ENCODE measurements at regions not wholly inside any gene's neighbourhood (a gene's known extent, or its start where the extent isn't known, plus 50 kb on each side); places are given as distances from the start of the nearest gene placed in this dataset.

DNA sequence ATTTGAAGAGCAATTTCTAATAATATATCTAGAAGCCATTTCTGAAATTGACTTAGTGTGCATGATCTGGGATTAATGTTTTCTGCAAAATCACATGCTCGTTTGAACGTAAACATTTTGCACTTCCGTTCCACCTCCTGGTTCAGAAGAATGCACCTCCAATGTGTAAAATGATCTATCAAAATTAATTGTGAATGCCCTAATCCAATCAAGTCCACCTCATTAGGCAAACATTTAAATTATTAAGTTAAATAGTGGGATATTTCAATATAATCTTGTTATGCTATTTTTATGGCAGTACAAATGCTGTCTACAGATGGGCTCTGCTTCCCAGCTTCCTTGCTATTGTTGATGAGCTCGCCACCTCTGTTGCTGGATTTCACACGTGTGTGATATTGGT is 542.5 kb downstream of the INSC start:
- Histone ChIP-seq H3K36me3 (ENCODE audit: control insufficient read depth in 2 of 3, insufficient read depth in 3 of 3, low read length in 3 of 3) (no peaks in the 10 kb centered on the region), H3K9me3 (ENCODE audit: control insufficient read depth in 2 of 3, insufficient read depth in 1 of 3, low read length in 3 of 3) (no peaks in the 10 kb centered on the region), H3K27ac (ENCODE audit: low read depth in 2 of 2, low read length in 2 of 2) (no peak overlapping the region), H3K27me3 (ENCODE audit: control insufficient read depth, insufficient read depth, low read length) (no peaks in the 10 kb centered on the region), H3K4me1 (ENCODE audit: control insufficient read depth in 2 of 3, insufficient read depth in 2 of 3, low read depth in 1 of 3, low read length in 3 of 3) (no peaks in the 10 kb centered on the region), H3K4me3 (ENCODE audit: low read length in 3 of 3) (no peak overlapping the region), H3K9ac (ENCODE audit: low read length in 3 of 3) (no peak overlapping the region)
- TF ChIP-seq, protein P1, sequence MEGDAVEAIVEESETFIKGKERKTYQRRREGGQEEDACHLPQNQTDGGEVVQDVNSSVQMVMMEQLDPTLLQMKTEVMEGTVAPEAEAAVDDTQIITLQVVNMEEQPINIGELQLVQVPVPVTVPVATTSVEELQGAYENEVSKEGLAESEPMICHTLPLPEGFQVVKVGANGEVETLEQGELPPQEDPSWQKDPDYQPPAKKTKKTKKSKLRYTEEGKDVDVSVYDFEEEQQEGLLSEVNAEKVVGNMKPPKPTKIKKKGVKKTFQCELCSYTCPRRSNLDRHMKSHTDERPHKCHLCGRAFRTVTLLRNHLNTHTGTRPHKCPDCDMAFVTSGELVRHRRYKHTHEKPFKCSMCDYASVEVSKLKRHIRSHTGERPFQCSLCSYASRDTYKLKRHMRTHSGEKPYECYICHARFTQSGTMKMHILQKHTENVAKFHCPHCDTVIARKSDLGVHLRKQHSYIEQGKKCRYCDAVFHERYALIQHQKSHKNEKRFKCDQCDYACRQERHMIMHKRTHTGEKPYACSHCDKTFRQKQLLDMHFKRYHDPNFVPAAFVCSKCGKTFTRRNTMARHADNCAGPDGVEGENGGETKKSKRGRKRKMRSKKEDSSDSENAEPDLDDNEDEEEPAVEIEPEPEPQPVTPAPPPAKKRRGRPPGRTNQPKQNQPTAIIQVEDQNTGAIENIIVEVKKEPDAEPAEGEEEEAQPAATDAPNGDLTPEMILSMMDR (IDR thresholded peaks at IDR 0.05; ENCODE audit: borderline replicate concordance, extremely low read depth, insufficient read depth), result no peak
- intact Hi-C loops (cut with DNase I), result no loop called here
- FAIRE-seq (no peak), DNase-seq (no peak)

DNA sequence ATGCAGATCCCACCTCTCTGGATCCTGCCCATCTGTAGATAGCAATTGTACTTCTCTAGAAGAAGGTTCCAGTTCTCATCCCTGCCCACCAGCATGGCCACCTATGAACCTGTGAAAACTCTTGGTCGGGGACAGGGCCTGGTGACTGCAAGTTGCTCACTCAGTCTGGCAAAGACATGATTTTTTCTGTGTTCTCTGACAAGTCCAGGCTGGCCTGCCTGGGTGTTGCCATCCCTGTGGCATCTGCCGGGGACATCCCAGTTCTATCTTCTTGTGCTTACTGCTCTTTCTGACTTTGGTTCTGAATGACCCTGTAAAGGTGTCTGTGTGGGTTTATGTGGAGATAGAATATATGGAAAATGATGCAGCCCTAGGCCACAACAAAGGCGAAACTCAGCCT is 545.8 kb downstream of the INSC start:
- Histone ChIP-seq H3K4me1 (ENCODE audit: control insufficient read depth in 2 of 3, insufficient read depth in 2 of 3, low read depth in 1 of 3, low read length in 3 of 3) (peaks cover 0 to 5% (median 0%) of the 10 kb centered on the region in 3 donors), H3K27ac (ENCODE audit: low read depth in 2 of 2, low read length in 2 of 2) (no peak overlapping the region), H3K27me3 (ENCODE audit: control insufficient read depth, insufficient read depth, low read length) (no peaks in the 10 kb centered on the region), H3K9ac (ENCODE audit: low read length in 3 of 3) (no peak overlapping the region), H3K36me3 (ENCODE audit: control insufficient read depth in 2 of 3, insufficient read depth in 3 of 3, low read length in 3 of 3) (no peaks in the 10 kb centered on the region), H3K9me3 (ENCODE audit: control insufficient read depth in 2 of 3, insufficient read depth in 1 of 3, low read length in 3 of 3) (no peaks in the 10 kb centered on the region), H3K4me3 (ENCODE audit: low read length in 3 of 3) (no peak overlapping the region)
- DNase-seq (no peak), FAIRE-seq (no peak)
- TF ChIP-seq, protein P1 (IDR thresholded peaks at IDR 0.05; ENCODE audit: borderline replicate concordance, extremely low read depth, insufficient read depth), result no peak
- intact Hi-C loops (cut with DNase I), result no loop called here

DNA sequence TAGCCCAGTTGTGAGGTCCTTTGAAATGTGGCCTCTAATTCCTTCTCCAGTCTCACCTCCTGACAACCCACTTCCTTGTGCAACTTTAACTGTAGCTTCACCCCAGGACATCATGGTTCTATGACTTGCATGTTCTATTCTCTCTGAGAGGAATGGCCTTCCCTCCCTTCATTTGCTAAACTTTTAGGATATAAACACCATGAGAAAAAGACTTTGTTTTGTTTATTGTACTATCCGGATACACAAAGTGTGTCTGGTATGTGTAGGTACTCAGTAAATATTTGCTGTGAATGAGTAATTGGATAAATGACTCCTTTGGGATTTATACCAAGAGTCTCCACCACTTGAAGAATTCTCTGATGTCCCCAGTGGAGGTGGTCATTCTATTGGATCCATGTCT is 547.6 kb downstream of the INSC start:
- FAIRE-seq, result no peak
- Histone ChIP-seq H3K4me1 (ENCODE audit: control insufficient read depth in 2 of 3, insufficient read depth in 2 of 3, low read depth in 1 of 3, low read length in 3 of 3) (peaks cover 0 to 5% (median 0%) of the 10 kb centered on the region in 3 donors), H3K27ac (ENCODE audit: low read depth in 2 of 2, low read length in 2 of 2) (no peak overlapping the region), H3K27me3 (ENCODE audit: control insufficient read depth, insufficient read depth, low read length) (no peaks in the 10 kb centered on the region), H3K36me3 (ENCODE audit: control insufficient read depth in 2 of 3, insufficient read depth in 3 of 3, low read length in 3 of 3) (no peaks in the 10 kb centered on the region), H3K9ac (ENCODE audit: low read length in 3 of 3) (no peak overlapping the region), H3K4me3 (ENCODE audit: low read length in 3 of 3) (no peak overlapping the region), H3K9me3 (ENCODE audit: control insufficient read depth in 2 of 3, insufficient read depth in 1 of 3, low read length in 3 of 3) (no peaks in the 10 kb centered on the region)
- DNase-seq, result no peak
- TF ChIP-seq, protein P1 (IDR thresholded peaks at IDR 0.05; ENCODE audit: borderline replicate concordance, extremely low read depth, insufficient read depth), result no peak
- intact Hi-C loops (cut with DNase I), result no loop called here

DNA sequence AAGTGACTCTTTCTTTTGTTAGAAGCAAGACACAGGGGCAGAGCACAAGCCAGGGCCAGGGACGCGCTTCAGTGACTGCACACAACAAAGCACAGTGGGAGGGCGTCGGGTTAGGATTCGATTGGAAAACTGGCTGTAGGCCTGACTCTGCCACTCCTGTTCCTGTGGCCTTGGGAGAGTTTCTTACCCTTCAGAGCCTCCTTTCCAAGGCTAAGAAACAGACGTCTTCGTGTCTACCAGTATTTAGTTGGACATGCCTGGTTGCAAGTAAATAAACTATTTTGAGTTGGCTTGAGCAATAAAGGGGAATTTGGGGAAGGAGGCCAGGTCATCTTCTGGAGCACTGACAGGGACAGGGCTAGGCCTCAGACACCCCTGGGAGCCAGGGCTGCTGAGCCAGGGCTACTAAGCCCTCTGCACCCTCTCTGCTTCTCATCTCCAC is 549.1 kb downstream of the INSC start:
- intact Hi-C loops (cut with DNase I), result no loop called here
- Histone ChIP-seq H3K27ac (ENCODE audit: low read depth in 2 of 2, low read length in 2 of 2) (no peak overlapping the region), H3K4me3 (ENCODE audit: low read length in 3 of 3) (no peak overlapping the region), H3K36me3 (ENCODE audit: control insufficient read depth in 2 of 3, insufficient read depth in 3 of 3, low read length in 3 of 3) (no peaks in the 10 kb centered on the region), H3K27me3 (ENCODE audit: control insufficient read depth, insufficient read depth, low read length) (no peaks in the 10 kb centered on the region), H3K9me3 (ENCODE audit: control insufficient read depth in 2 of 3, insufficient read depth in 1 of 3, low read length in 3 of 3) (no peaks in the 10 kb centered on the region), H3K4me1 (ENCODE audit: control insufficient read depth in 2 of 3, insufficient read depth in 2 of 3, low read depth in 1 of 3, low read length in 3 of 3) (peaks cover 0 to 5% (median 0%) of the 10 kb centered on the region in 3 donors), H3K9ac (ENCODE audit: low read length in 3 of 3) (no peak overlapping the region)
- peak; percentile 52 to 79 (median 75) for DNase-seq
- FAIRE-seq, result no peak
- TF ChIP-seq, protein P1 (IDR thresholded peaks at IDR 0.05; ENCODE audit: borderline replicate concordance, extremely low read depth, insufficient read depth), result no peak
